ENCODE measurements at regions not wholly inside any gene's neighbourhood (a gene's known extent, or its start where the extent isn't known, plus 50 kb on each side); places are given as distances from the start of the nearest gene placed in this dataset.

DNA sequence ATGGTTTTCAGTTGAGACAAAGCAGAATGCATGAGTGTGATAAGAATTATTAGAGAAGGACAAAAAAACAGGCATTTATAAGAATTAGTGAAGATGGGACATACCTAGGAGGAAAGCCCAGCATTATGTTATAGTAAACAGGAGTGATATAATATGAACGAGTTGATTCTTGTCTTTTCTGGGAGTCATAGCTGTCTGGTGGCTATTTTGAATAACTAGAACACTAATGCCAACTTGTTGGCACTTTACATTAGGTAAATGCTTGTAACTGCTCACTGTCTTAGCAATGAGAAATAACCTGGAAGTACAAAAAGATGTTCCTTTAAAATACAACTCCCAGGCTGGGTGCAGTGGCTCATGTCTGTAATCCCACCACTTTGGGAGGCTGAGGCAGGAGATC lies 540.8 kb upstream of the SPHKAP start:
- 58% methylated on average over 1 of the region's 1 CpG for WGBS (ENCODE audit: low lambda C conversion rate, missing lambda C conversion rate)
- Histone ChIP-seq H4K20me1 (ENCODE audit: insufficient read depth, poor library complexity, severe bottlenecking) (no peaks in the 10 kb centered on the region), H2AFZ (no peak overlapping the region), H3K36me3 (replicated peaks; ENCODE audit: insufficient read depth, low read depth) (no peaks in the 10 kb centered on the region), H3K79me2 (no peaks in the 10 kb centered on the region), H3K4me3 (no peak overlapping the region), H3K27me3 (no peaks in the 10 kb centered on the region), H3K9me3 (ENCODE audit: low read depth) (no peaks in the 10 kb centered on the region), H3K27ac (no peak overlapping the region), H3K9me2 (replicated peaks; ENCODE audit: insufficient read depth) (no peaks in the 10 kb centered on the region), H3K4me2 (no peak overlapping the region), H3K4me1 (ENCODE audit: insufficient read depth) (no peaks in the 10 kb centered on the region)
- no peak for DNase-seq (ENCODE audit: low spot score)
- no peak for TF ChIP-seq EZH2phosphoT487 (IDR thresholded peaks at IDR 0.05; ENCODE audit: low read depth, severe bottlenecking, unreplicated experiment)
- TF ChIP-seq EZH2 (IDR thresholded peaks at IDR 0.05; ENCODE audit: borderline replicate concordance): no peak
- TF ChIP-seq, protein P1, sequence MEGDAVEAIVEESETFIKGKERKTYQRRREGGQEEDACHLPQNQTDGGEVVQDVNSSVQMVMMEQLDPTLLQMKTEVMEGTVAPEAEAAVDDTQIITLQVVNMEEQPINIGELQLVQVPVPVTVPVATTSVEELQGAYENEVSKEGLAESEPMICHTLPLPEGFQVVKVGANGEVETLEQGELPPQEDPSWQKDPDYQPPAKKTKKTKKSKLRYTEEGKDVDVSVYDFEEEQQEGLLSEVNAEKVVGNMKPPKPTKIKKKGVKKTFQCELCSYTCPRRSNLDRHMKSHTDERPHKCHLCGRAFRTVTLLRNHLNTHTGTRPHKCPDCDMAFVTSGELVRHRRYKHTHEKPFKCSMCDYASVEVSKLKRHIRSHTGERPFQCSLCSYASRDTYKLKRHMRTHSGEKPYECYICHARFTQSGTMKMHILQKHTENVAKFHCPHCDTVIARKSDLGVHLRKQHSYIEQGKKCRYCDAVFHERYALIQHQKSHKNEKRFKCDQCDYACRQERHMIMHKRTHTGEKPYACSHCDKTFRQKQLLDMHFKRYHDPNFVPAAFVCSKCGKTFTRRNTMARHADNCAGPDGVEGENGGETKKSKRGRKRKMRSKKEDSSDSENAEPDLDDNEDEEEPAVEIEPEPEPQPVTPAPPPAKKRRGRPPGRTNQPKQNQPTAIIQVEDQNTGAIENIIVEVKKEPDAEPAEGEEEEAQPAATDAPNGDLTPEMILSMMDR (IDR thresholded peaks at IDR 0.05; ENCODE audit: poor library complexity): no peak

DNA sequence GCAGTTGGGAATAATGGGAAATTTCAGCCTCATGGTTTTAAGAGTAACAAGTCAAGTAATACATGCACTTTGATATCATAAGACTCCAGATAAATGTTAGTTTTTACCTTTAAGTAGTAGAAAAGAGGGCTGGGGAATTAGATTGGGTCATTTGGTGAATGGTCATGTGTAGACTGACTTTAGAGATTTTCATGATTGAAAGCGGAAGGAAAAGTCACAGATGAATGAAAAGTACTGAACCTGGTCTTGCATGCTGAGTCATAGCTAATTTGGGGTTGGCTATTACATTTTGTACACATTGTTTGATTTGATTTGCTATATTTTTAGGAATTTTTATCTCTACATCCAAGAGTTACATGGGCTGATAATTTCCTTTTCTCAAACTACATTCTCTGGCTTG lies 539.4 kb upstream of the SPHKAP start:
- H3K4me2 ChIP-seq: no peak overlapping the region
- 84% methylated on average over 1 of the region's 1 CpG for WGBS (ENCODE audit: low lambda C conversion rate, missing lambda C conversion rate)

DNA sequence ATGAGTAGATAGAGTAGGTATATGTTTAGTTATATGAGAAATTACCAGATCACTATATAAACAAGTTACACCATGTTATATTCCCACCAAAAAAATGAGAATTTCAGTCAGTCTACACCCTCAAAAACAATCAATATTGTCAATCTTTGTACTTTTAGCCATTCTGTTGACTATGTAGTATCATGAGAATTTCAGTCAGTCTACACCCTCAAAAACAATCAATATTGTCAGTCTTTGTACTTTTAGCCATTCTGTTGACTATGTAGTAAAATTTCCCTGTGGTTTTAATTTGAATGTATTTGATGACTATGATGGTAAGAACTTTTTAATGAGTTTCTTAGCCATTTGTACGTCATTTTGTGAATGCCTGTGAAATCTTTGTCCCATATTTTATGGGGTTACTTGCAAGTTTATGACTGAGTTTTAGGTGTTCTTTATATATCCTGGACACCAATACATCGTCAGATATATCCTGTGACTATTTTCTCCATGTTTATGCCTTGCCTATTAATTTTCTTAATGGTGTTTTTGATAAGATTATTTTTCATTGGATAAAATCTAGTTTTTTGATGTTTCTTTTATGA lies 528.4 kb upstream of the SPHKAP start:
- TF ChIP-seq EZH2phosphoT487 (IDR thresholded peaks at IDR 0.05; ENCODE audit: low read depth, severe bottlenecking, unreplicated experiment) (no peak), EZH2 (IDR thresholded peaks at IDR 0.05; ENCODE audit: borderline replicate concordance) (no peak)
- TF ChIP-seq, protein P1 (IDR thresholded peaks at IDR 0.05; ENCODE audit: poor library complexity): no peak
- Histone ChIP-seq H2AFZ (no peak overlapping the region), H3K9me3 (ENCODE audit: low read depth) (no peaks in the 10 kb centered on the region), H3K27ac (no peak overlapping the region), H3K36me3 (replicated peaks; ENCODE audit: insufficient read depth, low read depth) (no peaks in the 10 kb centered on the region), H3K4me3 (no peak overlapping the region), H3K79me2 (no peaks in the 10 kb centered on the region), H4K20me1 (ENCODE audit: insufficient read depth, poor library complexity, severe bottlenecking) (no peaks in the 10 kb centered on the region), H3K9me2 (replicated peaks; ENCODE audit: insufficient read depth) (no peaks in the 10 kb centered on the region), H3K27me3 (no peaks in the 10 kb centered on the region), H3K4me1 (ENCODE audit: insufficient read depth) (no peaks in the 10 kb centered on the region), H3K4me2 (no peak overlapping the region)
- DNase-seq (ENCODE audit: low spot score): no peak
- 65% methylated on average over 2 of the region's 2 CpGs for WGBS (ENCODE audit: low lambda C conversion rate, missing lambda C conversion rate)

More for the DNA sequence above, 539.4 kb upstream of the SPHKAP start:
- TF ChIP-seq EZH2 (IDR thresholded peaks at IDR 0.05; ENCODE audit: borderline replicate concordance): no peak
- TF ChIP-seq EZH2phosphoT487 (IDR thresholded peaks at IDR 0.05; ENCODE audit: low read depth, severe bottlenecking, unreplicated experiment): no peak
- TF ChIP-seq, protein P1 (IDR thresholded peaks at IDR 0.05; ENCODE audit: poor library complexity): no peak
- H3K36me3 ChIP-seq (replicated peaks; ENCODE audit: insufficient read depth, low read depth): no peaks in the 10 kb centered on the region
- no peak for DNase-seq (ENCODE audit: low spot score)
- no peak overlapping the region for H2AFZ ChIP-seq
- no peak overlapping the region for H3K27ac ChIP-seq
- no peaks in the 10 kb centered on the region for H3K27me3 ChIP-seq
- no peaks in the 10 kb centered on the region for H3K9me3 ChIP-seq (ENCODE audit: low read depth)
- no peak overlapping the region for H3K4me3 ChIP-seq
- H3K9me2 ChIP-seq (replicated peaks; ENCODE audit: insufficient read depth): no peaks in the 10 kb centered on the region
- H4K20me1 ChIP-seq (ENCODE audit: insufficient read depth, poor library complexity, severe bottlenecking): no peaks in the 10 kb centered on the region
- no peaks in the 10 kb centered on the region for H3K4me1 ChIP-seq (ENCODE audit: insufficient read depth)
- no peaks in the 10 kb centered on the region for H3K79me2 ChIP-seq
